Erythroblast (primary cell): ENCODE measurements at regions not wholly inside any gene's neighbourhood (a gene's known extent, or its start where the extent isn't known, plus 50 kb on each side); places are given as distances from the start of the nearest gene placed in this dataset.

ENCODE experiments used
- GATA1 ChIP-seq: IDR thresholded peaks from 2 replicates; pipeline ENCODE4 v1.6.1; 2011; ENCODE audit warnings: low read depth, mild to moderate bottlenecking, control low read depth, low read length, moderate library complexity
- POLR2A ChIP-seq: IDR thresholded peaks from 2 replicates; pipeline ENCODE4 v1.6.1; 2011; ENCODE audit warnings: mild to moderate bottlenecking, low read length

- TF ChIP-seq POLR2A: no peak
- no peak for TF ChIP-seq GATA1
Measured at GRCh38 chr16:77030600-77030999, 160.4 kb upstream of the MON1B start.
